ENCODE measurements at regions not wholly inside any gene's neighbourhood (a gene's known extent, or its start where the extent isn't known, plus 50 kb on each side); places are given as distances from the start of the nearest gene placed in this dataset.
"Not testable (repeated sequence)": the region's sequence is repeated elsewhere in the genome, so short reads cannot be mapped to it uniquely, and the experiment has no call there.

DNA sequence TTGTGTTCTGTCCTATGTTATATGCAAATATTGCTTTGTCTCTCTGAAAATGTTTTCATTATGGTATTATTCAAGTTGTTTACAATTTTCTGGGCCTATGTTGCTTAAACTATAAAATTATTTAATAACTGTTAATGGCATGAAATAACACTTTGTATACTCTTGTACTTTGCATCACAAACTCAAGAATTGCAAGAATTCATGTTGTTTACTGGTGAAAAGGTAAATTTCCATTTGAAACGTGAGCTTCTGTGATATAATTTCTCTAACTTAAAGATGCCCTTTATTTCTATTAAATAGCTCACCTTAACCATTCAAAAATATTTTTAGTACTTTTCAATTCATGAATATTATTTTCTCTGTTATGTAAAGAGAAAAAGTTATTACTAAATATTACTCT lies 1504.2 kb downstream of the SUCLG1 start:
- DNase-seq (ENCODE audit: low spot score) = no peak

DNA sequence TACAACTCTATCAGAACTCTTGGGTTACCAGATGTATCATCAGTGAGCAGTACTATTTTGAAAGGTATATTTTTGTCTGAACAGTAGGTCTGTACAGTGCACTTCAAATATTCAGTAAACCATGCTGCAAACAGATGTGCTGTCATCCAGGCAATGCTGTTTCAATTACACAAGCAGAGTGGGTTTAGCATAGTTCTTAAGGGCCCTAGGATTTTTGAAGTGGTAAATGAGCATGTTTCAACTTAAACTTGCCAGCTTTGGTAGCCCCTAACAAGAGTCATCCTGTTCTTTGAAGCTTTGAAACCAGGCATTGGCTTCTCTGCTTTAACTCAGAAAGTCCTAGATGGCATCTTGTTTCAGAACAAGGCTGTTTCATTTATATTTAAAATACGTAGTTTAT lies 1519.9 kb downstream of the SUCLG1 start:
- no peak for DNase-seq (ENCODE audit: low spot score)

- not testable (repeated sequence) for DNase-seq (ENCODE audit: low spot score)
These were observed 1520.7 kb downstream of the SUCLG1 start for GRCh38 chr2:82938321-82938845.

GRCh38 chr2:82913566-82913965 lies 1545.5 kb downstream of the SUCLG1 start:
- no peak for DNase-seq (ENCODE audit: low spot score)

GRCh38 chr2:82896117-82896516 lies 1563.0 kb downstream of the SUCLG1 start:
- DNase-seq (ENCODE audit: low spot score) = no peak

DNA sequence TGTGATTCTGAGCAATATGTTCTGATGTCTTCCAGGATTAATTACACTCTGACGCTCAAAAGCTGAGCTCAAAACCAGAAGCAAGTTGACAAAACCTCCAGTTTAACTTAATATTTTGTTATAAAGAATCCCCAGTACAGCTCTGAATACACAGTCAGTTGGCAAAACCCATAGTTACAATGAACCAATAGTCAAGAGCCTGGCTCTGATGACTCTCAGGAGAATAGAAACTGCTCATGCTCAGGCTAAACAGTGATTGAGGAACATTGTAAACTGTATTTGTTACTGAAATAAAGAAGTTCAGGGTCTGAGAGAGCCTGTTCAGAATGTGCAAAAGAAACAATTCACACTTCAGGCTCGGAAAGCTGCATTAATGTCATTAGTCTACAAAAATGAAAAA lies 1565.9 kb downstream of the SUCLG1 start:
- no peak for DNase-seq (ENCODE audit: low spot score)

- no peak for DNase-seq (ENCODE audit: low spot score)
These were observed 1579.3 kb downstream of the SUCLG1 start for GRCh38 chr2:82879803-82880202.

GRCh38 chr2:82875858-82876257 lies 1583.2 kb downstream of the SUCLG1 start:
- DNase-seq (ENCODE audit: low spot score) = no peak

DNA sequence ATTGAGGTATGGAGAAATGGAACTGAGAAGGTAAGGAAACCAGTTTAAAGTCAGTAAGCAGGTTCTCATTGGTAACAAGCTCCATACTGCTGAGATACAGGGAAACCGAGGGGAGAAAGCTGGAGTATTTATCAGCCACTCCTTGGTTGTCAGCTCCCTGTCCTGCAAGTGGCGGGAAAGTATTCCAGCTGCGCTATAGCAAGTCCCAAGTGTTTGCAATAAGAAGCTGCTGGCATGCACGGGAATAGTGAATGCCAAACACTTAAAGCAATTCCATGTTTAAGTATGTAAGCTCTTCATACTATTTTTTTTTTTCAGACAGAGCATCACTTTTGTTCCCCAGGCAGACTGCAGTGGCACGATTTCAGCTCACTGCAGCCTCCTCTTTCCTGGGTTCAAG lies 1601.1 kb downstream of the SUCLG1 start:
- DNase-seq (ENCODE audit: low spot score) = no peak

- DNase-seq (ENCODE audit: low spot score) = no peak
These were observed 1605.8 kb downstream of the SUCLG1 start for GRCh38 chr2:82853299-82853698.

- DNase-seq (ENCODE audit: low spot score) = no peak
These were observed 1606.3 kb downstream of the SUCLG1 start for GRCh38 chr2:82852787-82853186.

- no peak for DNase-seq (ENCODE audit: low spot score)
These were observed 1610.8 kb downstream of the SUCLG1 start for GRCh38 chr2:82848285-82848684.

- no peak for DNase-seq (ENCODE audit: low spot score)
These were observed 1620.0 kb downstream of the SUCLG1 start for GRCh38 chr2:82839036-82839435.

DNA sequence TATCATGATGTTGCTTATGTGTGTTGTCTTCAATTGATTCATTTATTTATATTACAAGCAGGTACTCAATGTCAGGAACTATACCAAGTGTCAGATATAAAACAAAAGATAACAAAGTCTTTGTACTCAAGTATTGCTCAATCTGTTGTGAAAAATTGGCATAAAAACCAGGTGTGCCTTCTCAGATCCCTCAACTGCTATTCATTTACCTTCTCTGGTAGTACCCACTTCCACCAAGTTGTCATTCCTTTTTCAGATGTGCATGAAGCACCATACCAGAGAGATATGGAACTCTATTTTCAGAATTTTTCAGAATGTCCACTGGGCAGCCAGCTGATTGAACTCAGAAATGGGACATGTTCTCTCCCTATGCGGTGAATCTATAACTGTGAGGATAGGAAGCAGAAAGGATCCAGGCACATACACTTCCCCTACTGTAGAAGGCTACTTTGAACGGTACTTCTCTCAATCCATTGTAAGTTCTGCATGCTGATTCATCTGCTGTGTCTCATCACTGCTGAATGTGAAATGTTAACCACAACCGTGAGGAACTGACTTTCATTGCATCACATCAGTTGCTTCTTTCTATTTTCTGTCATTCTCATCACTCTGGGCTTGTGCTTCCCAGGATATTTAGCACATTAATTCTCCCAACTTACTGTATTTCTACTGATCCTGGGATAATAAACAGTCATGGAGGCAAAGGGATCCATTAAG lies 1621.3 kb downstream of the SUCLG1 start:
- no peak for DNase-seq (ENCODE audit: low spot score)

DNA sequence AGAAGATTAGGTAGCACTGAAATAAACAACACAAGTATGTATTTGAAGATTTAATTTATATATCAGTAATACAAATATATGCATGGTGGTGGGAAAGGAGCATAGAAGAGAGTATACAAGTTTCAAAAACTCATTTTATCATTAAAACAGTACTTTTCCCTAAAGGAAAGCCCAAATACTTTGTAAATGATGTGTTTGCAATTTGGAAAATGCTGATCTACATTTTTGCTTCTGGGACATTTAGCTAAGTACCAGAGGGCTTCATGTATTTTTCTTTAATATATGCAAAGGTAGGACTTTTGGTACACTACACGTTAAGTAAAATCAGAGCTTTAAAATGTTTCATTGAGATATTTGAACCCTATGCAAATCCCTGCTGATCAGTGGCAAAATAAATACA lies 1624.2 kb downstream of the SUCLG1 start:
- DNase-seq (ENCODE audit: low spot score) = no peak

GRCh38 chr2:82827426-82827825 lies 1631.7 kb downstream of the SUCLG1 start:
- DNase-seq (ENCODE audit: low spot score) = no peak

DNA sequence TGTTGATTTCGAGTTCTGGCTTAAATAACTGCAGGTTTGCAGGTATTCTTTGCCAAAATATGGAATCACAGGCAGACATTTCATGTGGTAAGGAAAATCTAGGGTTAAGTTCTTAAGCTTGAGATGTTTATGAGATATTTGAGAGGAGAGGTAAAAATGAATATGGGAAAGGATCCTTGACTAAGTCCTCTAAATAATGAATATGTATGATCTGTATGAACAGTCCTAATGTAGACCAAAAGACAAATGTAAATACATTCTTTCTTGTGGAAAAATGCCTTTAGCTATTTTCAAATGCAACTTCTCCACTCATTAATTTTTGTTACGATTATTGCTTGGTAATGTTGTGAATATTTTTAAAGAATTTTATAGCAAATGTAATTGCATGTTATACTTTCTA lies 1632.6 kb downstream of the SUCLG1 start:
- no peak for DNase-seq (ENCODE audit: low spot score)

GRCh38 chr2:82825410-82826090 lies 1633.5 kb downstream of the SUCLG1 start:
- no peak for DNase-seq (ENCODE audit: low spot score)

DNA sequence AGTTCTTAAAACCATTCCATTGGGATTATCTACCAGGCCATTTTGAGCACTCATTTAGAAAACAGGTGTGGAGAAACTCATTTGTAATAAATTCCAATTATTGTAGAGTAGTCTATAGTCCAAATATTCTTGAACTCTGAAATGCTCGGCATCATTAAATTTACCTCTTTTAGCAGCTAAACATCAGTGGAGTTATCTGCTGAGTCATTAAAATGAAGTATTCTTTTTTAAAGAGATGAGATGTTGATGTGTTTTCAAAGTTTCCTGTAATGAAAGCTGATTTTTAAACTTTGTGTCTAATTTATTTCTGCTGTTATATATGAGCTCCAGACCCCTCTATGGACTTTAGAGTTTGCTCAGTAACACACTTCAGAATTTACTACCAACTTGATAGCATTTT lies 1635.2 kb downstream of the SUCLG1 start:
- no peak for DNase-seq (ENCODE audit: low spot score)

DNA sequence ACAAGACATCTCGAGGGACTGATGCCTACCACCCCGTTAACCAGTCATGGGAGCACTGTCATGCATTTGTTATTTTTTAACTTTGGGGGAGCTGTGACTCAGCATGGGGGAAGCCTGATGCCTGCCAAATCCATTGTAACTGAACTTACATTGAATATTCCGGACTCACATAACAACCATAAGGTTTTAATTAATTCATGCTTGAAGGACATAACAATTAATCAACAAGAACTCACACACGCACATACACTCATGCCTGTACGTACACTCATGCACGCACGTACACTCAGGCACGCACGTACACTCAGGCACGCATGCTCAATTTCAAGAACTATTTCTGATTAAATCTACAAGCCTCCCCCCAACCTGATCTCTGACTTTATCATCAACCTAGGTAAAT lies 1639.1 kb downstream of the SUCLG1 start:
- DNase-seq (ENCODE audit: low spot score) = no peak

DNA sequence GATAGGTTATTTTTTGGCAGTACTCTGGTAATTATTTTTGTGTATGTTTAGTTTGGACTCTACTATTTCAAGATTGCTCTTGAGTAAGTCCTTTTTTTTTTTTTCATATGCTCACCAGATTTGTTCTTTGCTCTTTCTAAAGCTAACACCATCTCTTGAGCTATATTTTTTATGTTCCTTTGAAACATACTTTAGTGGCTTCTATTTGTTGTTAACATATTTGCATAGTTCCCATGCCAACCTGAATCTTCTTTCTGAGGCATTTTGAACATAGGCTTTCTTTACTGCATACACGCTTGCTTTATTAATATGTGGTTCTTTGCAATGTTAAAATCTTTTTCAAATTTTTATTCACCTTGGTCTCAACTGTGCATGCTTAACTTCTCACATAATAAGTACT lies 1644.9 kb downstream of the SUCLG1 start:
- DNase-seq (ENCODE audit: low spot score) = no peak

GRCh38 chr2:82811946-82812345 lies 1647.1 kb downstream of the SUCLG1 start:
- DNase-seq (ENCODE audit: low spot score) = no peak

GRCh38 chr2:82803307-82803706 lies 1655.8 kb downstream of the SUCLG1 start:
- no peak for DNase-seq (ENCODE audit: low spot score)

DNA sequence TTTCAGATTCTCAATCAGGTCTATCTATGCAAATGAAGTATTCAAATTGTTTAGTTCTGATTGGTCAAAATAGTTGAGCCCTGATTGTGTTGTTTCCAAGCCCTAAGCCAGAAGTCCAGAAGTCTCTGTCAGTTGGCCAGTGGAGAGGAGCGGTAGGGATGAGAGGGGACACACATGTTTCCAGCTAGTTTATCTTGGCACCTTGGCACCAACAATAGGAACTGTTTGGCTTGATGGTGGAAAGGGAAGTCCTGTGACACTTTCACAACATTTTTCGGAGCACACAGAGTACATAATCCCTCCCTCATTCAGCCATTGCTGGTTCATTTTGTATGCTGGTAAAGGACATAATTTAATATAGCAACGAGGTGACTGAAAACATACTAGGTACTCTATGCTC lies 1661.6 kb downstream of the SUCLG1 start:
- DNase-seq (ENCODE audit: low spot score) = no peak
